Transverse colon (tissue), 4 donors: ENCODE measurements at regions not wholly inside any gene's neighbourhood (a gene's known extent, or its start where the extent isn't known, plus 50 kb on each side); places are given as distances from the start of the nearest gene placed in this dataset.

ENCODE experiments used
- DNase-seq: peaks from one replicate; pipeline ENCODE4 v3.0.0-alpha.2; 2019
- H3K27ac ChIP-seq, 4 donors: fragments of 200-600 bp; sonication (generic); 2 replicates each; pipeline ENCODE4 v1.5.1; 2016 to 2018; ENCODE audit warnings: inconsistent platforms in 4 of 4
- H3K27me3 ChIP-seq: fragments of 200-600 bp; sonication (generic); 2 replicates; pipeline ENCODE4 v1.5.1; 2017; ENCODE audit warnings: inconsistent platforms
- H3K36me3 ChIP-seq, 4 donors: fragments of 200-600 bp; sonication (generic); 2 replicates each; pipeline ENCODE4 v1.5.1; 2017 to 2019; ENCODE audit warnings: inconsistent platforms in 4 of 4
- H3K4me1 ChIP-seq, 4 donors: fragments of 200-600 bp; sonication (generic); 2 replicates each; pipeline ENCODE4 v1.5.1; 2017 to 2020; ENCODE audit warnings: inconsistent platforms in 4 of 4
- H3K4me3 ChIP-seq, 4 donors: fragments of 200-600 bp; sonication (generic); 1 replicate in 1 of 4; 2 replicates in 3 of 4; pipeline versions ENCODE4 v1.5.1 to v1.6.1; 2017 to 2019; ENCODE audit warnings: inconsistent platforms in 4 of 4
- H3K9me3 ChIP-seq, 2 donors: fragments of 200-600 bp; sonication (generic); 2 replicates each; pipeline ENCODE4 v1.5.1; 2017 to 2019; ENCODE audit warnings: inconsistent platforms in 2 of 2
- EP300 ChIP-seq: sonication (generic); formaldehyde crosslinking; IDR thresholded peaks from one replicate; pipeline ENCODE4 v1.6.1; 2017; ENCODE audit warnings: antibody characterized with exemption, low read depth
- POLR2A ChIP-seq: fragments of 450-650 bp; IDR thresholded peaks from one replicate; pipeline ENCODE4 v1.6.1; 2016; ENCODE audit warnings: antibody characterized with exemption, mild to moderate bottlenecking, moderate library complexity
- POLR2AphosphoS5 ChIP-seq, 3 donors: sonication (generic); formaldehyde crosslinking; IDR thresholded peaks; one replicate each; pipeline ENCODE4 v1.6.1; 2016; ENCODE audit warnings: antibody characterized with exemption in 3 of 3
- WGBS, 2 donors: methylation state at CpG; one replicate each; pipeline ENCODE4 v1.1.5; 2018; ENCODE audit warnings: low coverage in 1 of 2; 5-methylcytosine and 5-hydroxymethylcytosine counted together
- in situ Hi-C, 4 donors: fragments of 200-750 bp; cut with MboI; loops; one replicate each; pipeline versions ENCODE4 v1.15.0 to v1.15.1; 2017; ENCODE audit warnings: low sequenced_read_pairs in 3 of 4, low pct_ligation_motif_present in 1 of 4, low pct_unique_long_range_greater_than_20kb in 1 of 4
- intact Hi-C: fragments of 100-400 bp; cut with DNase I; formaldehyde crosslinking; loops from one replicate; pipeline ENCODE4 v1.15.1; 2023; ENCODE audit warnings: low total_unique reads
- TF ChIP-seq, protein P1 (sequence below), 5 experiments: fragments of 200-600 bp in 3 of 5; fragments of 450-650 bp in 2 of 5; sonication (generic) in 3 of 5; IDR thresholded peaks; 1 replicate in 2 of 5; 2 replicates in 3 of 5; pipeline ENCODE4 v1.5.1; 2016 to 2017; ENCODE audit warnings: antibody characterized with exemption in 5 of 5, inconsistent platforms in 3 of 5, mild to moderate bottlenecking in 2 of 5, moderate library complexity in 1 of 5

DNA sequence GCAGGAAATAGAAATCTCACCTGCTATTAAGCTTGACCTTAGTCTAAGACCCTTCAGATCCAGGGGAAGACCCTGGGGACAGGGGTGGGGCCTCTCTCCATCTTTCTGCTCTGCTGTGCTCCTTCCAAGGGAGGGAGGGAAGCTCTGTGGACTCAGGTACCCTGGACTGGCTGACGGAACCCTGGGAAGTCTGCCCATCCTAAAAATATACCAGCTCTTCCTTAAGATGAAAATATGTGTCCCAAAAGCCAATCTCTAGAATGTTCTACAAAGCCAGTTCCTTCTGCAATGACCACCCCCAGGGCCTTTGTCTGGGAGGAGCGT, 73.7 kb downstream of the RTL6 start:
- peaks cover 10% of the 10 kb centered on the region for H3K27me3 ChIP-seq
- intact Hi-C loops (no loop called here), in situ Hi-C loops (no loop called here)
- H3K4me3 ChIP-seq: no peak overlapping the region
- no peak for DNase-seq
- H3K9me3 ChIP-seq: peaks cover 3 to 6% of the 10 kb centered on the region in 2 donors
- no peaks in the 10 kb centered on the region for H3K36me3 ChIP-seq
- TF ChIP-seq, protein P1, sequence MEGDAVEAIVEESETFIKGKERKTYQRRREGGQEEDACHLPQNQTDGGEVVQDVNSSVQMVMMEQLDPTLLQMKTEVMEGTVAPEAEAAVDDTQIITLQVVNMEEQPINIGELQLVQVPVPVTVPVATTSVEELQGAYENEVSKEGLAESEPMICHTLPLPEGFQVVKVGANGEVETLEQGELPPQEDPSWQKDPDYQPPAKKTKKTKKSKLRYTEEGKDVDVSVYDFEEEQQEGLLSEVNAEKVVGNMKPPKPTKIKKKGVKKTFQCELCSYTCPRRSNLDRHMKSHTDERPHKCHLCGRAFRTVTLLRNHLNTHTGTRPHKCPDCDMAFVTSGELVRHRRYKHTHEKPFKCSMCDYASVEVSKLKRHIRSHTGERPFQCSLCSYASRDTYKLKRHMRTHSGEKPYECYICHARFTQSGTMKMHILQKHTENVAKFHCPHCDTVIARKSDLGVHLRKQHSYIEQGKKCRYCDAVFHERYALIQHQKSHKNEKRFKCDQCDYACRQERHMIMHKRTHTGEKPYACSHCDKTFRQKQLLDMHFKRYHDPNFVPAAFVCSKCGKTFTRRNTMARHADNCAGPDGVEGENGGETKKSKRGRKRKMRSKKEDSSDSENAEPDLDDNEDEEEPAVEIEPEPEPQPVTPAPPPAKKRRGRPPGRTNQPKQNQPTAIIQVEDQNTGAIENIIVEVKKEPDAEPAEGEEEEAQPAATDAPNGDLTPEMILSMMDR (IDR thresholded peaks at IDR 0.05): no peak
- TF ChIP-seq POLR2AphosphoS5 (IDR thresholded peaks at IDR 0.05) (no peak), POLR2A (no peak), EP300 (no peak)
- no peaks in the 10 kb centered on the region for H3K4me1 ChIP-seq
- WGBS, 2 donors: 80 to 83% methylated on average over 1 to 2 of the region's 2 CpGs
- H3K27ac ChIP-seq: no peak overlapping the region

DNA sequence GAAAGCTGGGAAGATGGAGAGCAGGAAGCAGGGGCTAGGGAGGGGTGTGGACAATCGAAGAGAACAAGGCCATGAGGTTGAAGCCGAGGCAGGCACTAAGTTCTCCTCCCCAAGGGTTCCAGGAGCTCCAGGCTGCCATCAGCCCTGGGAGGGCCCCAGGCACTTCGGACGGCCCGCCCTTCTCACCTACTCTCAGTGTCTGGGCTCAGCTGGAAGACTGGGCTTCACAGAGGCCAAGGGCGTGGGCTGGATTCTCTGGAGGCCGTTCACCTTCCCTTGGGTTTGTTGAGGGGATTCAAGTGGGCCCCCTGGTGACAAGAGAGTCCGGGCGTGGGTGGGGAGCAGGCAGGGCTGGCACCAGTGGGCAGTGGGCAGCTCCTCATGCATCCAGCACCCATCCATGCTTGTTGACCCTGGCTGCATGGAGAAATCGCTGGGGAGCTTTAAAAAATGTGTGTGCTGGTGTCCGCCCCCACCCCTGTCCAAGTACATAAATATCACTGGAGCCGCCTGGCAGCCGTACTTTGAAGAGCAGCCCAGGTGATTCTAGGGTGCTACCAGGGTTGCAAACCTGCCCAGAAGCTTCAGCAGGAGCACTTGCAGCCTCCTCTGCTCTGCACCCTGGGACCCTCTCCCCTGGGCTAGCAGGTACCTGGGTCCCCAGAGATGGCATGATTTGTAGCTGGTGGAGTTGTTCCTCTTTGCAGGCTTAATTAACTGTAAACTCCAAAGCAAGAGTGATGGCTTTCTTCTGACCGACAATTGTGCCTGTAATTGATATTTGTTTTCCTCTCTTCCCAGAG, 74.3 kb downstream of the RTL6 start:
- intact Hi-C loops: no loop called here
- Histone ChIP-seq H3K27ac (no peak overlapping the region), H3K27me3 (peaks cover 12% of the 10 kb centered on the region), H3K36me3 (no peaks in the 10 kb centered on the region), H3K4me1 (no peaks in the 10 kb centered on the region), H3K9me3 (peaks cover 3 to 6% of the 10 kb centered on the region in 2 donors), H3K4me3 (no peak overlapping the region)
- WGBS, 2 donors: 40 to 72% methylated on average over 3 to 14 of the region's 14 CpGs
- no peak for DNase-seq
- TF ChIP-seq, protein P1 (IDR thresholded peaks at IDR 0.05): no peak
- TF ChIP-seq POLR2AphosphoS5 (IDR thresholded peaks at IDR 0.05) (no peak), EP300 (no peak), POLR2A (no peak)
- in situ Hi-C loops: no loop called here

DNA sequence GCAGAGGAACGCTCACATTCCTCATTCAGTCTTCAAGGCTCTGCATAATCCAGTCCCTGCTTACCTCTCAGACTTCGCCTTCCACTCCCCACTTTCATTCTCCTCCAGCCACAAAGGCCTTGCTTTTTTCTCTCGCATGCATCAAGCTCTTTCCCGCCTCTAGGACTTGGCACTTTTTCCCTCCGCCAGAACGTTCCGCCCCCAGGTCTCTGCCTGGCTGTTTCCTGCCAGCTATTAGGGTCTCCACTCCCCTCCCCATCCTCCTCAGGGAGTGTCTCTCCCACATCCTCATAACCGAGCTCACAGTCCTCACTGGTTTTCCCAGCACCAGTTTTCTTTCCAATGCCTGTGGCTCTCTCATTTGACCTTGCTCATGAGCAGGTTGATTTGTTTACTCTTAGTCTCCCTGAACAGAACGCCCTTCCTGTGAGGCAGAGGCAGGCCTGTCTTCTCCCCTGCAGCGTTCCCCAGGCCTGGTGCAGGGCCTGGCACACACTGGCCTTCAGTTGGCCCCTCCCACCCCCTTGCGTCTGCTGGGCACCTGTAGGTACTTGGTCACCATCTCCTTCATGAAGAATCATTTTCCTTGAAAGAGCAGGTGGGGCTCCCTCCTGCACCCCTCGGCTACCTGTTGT, 75.2 kb downstream of the RTL6 start:
- no peak overlapping the region for H3K27ac ChIP-seq
- no peaks in the 10 kb centered on the region for H3K36me3 ChIP-seq
- TF ChIP-seq POLR2A (no peak), EP300 (no peak), POLR2AphosphoS5 (IDR thresholded peaks at IDR 0.05) (no peak)
- TF ChIP-seq, protein P1 (IDR thresholded peaks at IDR 0.05): no peak
- peaks cover 3 to 6% of the 10 kb centered on the region in 2 donors for H3K9me3 ChIP-seq
- DNase-seq: no peak
- H3K4me1 ChIP-seq: no peaks in the 10 kb centered on the region
- in situ Hi-C loops (no loop called here), intact Hi-C loops (no loop called here)
- 58 to 81% methylated on average over 8 to 12 of the region's 12 CpGs for WGBS, 2 donors
- no peak overlapping the region for H3K4me3 ChIP-seq
- H3K27me3 ChIP-seq: peaks cover 13% of the 10 kb centered on the region

DNA sequence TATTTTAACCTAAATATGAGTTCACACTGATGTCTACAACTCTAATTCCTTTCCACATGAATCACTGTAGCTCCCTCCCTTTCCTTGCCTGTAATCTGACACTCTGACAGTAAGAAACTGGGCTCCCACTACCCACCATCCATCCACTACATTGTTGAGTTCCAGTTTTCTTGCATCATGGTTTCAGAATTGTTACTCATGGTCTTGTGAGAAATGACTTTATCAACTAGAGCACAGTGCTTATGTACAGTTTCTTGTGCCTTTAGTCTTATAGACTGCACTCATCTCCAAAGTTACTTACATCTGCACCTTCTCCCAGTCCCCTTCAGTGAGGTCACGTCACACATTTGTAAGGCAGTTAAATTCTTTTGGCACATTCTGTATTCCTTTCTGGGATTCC, 78.6 kb downstream of the RTL6 start:
- in situ Hi-C loops (no loop called here), intact Hi-C loops (no loop called here)
- H3K9me3 ChIP-seq: peaks cover 3 to 6% of the 10 kb centered on the region in 2 donors
- H3K4me3 ChIP-seq: no peak overlapping the region
- no peak overlapping the region for H3K27ac ChIP-seq
- TF ChIP-seq EP300: no peak
- TF ChIP-seq, protein P1 (IDR thresholded peaks at IDR 0.05): no peak
- TF ChIP-seq POLR2A: no peak
- TF ChIP-seq POLR2AphosphoS5 (IDR thresholded peaks at IDR 0.05): no peak
- DNase-seq: no peak
- peaks cover 13% of the 10 kb centered on the region for H3K27me3 ChIP-seq
- H3K4me1 ChIP-seq: no peaks in the 10 kb centered on the region
- no peaks in the 10 kb centered on the region for H3K36me3 ChIP-seq
- WGBS, 2 donors: 77 to 89% methylated on average over 1 of the region's 1 CpG
